NCI-H2227 treated with DMSO at 0.1 percent for 48 hours (cell line): ENCODE measurements at regions not wholly inside any gene's neighbourhood (a gene's known extent, or its start where the extent isn't known, plus 50 kb on each side); places are given as distances from the start of the nearest gene placed in this dataset.

Experiments used
- DNase-seq: peaks from one replicate; lab custom pipeline; 2025; lab: John Stamatoyannopoulos, UW

DNA sequence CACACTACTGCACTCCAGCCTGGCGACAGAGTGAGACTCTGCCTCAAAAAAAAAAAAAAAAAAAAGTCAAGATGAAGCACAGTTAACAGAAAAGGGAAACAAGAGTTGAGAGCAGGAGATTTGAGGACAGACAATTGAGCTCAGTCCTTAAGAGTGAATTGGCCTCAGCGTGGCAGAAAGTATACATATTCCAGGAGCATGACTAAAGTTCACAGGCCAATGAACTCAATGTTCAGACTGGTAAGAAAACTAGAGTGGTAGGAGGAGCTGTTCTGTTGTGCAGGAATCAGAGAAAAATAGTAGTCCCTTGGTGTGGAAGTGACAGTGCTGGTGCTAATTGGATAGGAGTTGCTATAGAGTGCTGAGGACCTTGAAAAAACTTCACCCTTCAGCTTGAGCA is 60.0 kb downstream of the NRN1 start:
- no peak for DNase-seq

- no peak for DNase-seq
Measured at GRCh38 chr6:5946181-5946580, 60.5 kb downstream of the NRN1 start.

DNA sequence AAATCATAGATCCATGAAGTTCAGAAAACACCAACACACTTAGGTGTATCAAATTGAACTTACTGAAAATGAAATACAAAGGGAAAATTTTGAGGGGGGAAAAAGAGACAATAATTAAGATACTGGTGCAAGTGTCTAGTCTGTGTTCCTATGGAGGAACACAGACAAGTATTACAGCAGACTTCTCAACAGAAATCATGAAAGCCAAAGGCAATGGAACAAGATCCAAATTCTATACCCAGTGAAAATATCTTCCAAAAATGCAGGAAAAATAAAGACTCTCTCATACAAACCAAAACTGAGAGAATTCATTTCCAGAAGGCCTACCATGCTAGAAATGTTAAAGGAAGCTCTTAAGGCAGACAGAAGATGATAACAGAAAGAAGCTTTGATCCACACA is 63.1 kb downstream of the NRN1 start:
- no peak for DNase-seq

GRCh38 chr6:5942591-5942990 is 64.1 kb downstream of the NRN1 start:
- no peak for DNase-seq

GRCh38 chr6:5941188-5941587 is 65.5 kb downstream of the NRN1 start:
- DNase-seq: no peak

GRCh38 chr6:5938934-5939333 is 67.8 kb downstream of the NRN1 start:
- no peak for DNase-seq

- DNase-seq: no peak
Measured at GRCh38 chr6:5937936-5938706, 68.6 kb downstream of the NRN1 start.

DNA sequence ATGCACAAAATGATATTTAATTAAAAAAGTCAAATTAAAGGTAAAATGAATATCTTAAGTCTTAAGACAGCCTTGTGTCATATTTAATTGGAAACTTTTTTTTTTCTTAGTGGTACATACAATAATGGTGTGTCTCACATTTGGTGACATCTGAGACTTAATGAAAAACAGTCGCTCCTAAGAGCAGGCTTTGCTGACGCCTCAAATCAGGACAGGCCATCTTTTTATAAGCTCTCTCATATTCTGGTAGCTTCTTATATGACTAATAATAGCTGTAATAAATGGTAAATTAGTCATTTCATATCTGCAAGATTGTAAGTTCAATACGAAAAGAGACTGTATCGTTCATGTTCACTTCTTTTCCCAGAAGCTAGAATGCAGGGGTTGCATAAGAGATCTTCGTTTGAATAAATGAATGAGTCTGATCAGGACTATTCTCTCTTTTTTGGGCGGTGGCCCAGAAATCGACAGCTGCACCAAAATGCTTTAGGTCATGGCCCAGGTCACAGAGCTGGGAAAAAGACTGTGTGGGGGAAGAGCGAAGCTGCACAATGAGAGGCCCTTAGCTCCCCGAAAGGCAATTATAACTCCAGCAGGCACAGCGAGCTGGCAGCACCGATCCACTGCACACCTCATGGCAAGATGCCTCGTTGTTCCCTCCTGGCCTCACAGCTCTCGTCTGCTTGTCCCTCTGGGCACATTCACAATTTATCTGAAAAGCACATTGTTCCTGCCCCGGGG is 69.4 kb downstream of the NRN1 start:
- no peak for DNase-seq

- DNase-seq: no peak
Measured at GRCh38 chr6:5936631-5937030, 70.1 kb downstream of the NRN1 start.

DNA sequence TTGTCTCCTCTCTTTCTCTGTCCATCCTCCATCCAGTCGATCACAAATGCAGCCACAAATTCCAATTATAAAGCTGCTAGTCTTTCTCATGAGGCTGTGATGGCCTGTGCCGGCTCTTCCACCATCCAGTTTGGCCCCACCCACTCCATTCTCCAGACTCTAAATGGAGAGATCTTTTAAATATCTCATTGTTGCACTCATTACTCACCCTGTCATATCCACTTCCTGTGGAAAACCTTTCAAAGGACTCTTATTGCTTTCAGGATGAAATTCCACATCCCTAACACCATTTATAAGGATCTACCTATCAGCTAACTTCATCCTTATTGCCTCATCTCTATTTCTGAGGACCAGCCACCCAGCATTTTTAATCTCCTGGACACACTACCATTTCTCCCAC is 70.6 kb downstream of the NRN1 start:
- no peak for DNase-seq

DNA sequence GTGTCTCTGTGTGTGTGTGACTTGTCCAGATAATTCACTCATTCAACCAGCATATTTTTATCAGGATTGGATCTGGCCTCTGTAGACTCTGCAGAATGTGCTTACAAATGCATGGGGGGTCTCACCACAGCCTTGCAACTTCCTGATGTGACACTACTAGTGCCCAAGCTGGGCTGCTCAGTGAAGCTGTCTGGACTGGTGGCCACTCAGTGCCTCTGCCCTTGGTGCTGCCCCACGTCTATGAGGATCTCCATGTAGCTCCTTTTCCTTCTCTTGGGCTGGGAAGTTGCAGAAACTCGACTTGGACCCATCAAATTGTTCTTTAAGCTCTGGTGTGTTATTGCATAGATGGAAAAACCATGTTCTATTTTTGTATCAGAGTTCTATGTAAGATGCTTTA is 75.8 kb downstream of the NRN1 start:
- DNase-seq: no peak

GRCh38 chr6:5930143-5930770 is 76.5 kb downstream of the NRN1 start:
- DNase-seq: no peak

DNA sequence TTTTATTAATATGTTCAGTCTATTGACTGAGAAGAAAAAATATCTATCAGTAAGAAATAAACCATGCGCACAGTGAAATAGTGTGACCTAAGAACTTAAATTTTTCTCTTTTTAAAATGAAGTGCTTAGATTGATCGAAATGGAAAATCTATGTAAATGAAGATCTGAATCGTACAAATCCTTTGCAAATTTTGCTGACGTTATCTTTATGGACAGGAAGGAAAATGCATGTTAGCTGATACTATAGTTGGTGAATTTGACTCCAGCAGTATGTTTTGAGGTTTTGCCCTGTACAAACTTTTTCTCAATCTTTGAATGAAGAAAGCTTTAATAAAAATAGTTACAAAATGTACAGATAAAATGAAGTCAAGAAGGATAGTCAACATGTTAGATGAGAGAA is 82.9 kb downstream of the NRN1 start:
- DNase-seq: no peak

- DNase-seq: no peak
Measured at GRCh38 chr6:5922230-5922629, 84.5 kb downstream of the NRN1 start.

GRCh38 chr6:5909721-5910120 is 97.0 kb downstream of the NRN1 start:
- no peak for DNase-seq

DNA sequence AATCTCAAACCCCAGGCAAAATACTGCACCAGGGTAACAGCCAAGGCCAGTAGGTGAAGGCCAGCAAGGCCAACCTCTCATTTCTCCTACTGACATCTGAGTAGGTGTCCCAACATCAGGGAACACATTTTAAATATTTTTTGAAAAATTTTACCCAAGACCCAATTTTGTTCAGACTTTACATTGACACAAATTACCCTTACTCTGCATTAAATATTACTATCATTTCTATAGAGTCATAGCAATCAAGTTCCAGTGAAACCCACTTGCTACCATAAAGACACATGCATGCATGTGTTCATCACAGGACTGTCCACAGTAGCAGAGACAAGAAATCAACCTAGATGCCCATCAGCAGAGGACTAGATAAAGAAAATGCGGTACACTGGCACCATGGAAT is 99.9 kb downstream of the NRN1 start:
- DNase-seq: no peak

DNA sequence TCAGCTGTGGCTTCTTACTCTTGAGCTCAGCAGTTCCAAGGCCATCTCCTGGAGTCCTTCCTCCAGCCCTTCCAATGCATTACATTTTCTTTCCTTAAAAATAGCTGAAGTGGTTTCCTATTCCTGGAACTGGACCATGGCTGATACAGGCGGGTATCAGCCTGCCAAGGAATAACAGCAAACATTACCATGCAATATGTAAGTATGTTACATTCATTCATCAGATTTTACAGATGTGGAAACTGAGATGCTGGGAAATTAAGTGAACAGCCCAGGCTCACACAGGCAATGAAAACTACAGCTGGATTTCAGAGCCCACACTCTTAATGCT is 100.4 kb downstream of the NRN1 start:
- DNase-seq: no peak

DNA sequence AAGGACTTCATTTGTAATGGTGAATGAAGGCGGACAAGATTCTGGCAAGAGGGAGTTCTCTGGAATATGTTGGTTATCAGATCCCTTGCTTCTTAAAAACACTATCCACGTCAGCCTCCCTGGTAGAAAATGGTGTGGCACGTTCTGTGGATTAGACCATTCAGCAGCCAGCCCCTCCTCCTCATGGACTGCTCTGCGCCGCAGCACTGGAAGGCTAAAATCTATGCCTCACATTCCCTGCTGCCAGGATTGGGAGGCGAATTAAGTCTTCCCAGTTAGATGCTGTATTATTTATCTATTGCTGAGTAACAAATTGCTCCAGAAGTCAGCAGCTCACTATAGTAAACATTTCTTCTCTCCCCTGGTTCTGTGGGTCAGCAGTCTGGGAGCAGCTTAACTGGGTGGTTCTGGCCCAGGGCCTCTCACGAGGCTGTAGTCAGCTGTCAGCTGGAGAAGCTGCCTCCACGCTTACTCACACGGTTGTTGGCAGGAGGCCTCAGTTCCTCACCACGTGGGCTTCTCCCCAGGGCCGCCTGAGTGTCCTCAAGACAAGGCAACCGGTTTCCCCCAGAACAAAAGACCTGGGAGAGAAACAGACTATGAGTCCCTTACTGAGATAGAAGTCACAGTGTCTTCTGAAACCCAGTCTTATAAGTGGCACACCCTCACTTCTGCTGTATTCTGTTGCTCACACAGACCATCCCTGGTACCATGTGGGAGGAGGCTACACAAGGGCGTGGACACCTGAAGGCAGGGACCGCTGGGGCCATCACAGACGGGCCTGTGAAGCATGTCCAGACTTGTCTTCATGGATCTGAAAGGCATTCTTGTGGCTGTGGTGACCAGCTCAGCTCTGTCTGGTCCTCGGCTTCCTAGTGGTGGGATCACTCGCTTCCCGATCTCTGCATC is 101.0 kb downstream of the NRN1 start:
- no peak for DNase-seq

GRCh38 chr6:5904532-5904931 is 102.2 kb downstream of the NRN1 start:
- no peak for DNase-seq

- no peak for DNase-seq
Measured at GRCh38 chr6:5899216-5900045, 107.3 kb downstream of the NRN1 start.

DNA sequence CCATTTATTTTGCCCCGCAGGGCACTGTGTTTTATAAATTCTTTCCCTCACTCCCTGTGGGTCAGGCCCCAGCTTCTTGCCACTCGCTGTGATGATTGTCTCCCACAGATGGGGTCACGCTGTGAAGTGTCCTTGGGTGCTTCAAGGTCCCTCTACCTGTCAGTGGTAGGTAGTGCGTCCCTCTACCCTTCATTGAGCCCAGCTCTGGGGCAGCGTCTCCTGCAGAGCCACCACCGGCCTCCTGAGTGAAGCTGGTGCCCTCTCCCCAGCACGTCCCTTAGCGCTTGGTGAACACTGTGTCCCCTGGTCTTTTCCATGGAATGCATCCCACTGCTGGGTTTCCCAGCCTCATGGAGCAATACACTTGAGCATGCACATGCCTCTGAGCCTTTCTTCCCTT is 108.2 kb downstream of the NRN1 start:
- DNase-seq: no peak
